ENCODE measurements at regions not wholly inside any gene's neighbourhood (a gene's known extent, or its start where the extent isn't known, plus 50 kb on each side); places are given as distances from the start of the nearest gene placed in this dataset.

DNA sequence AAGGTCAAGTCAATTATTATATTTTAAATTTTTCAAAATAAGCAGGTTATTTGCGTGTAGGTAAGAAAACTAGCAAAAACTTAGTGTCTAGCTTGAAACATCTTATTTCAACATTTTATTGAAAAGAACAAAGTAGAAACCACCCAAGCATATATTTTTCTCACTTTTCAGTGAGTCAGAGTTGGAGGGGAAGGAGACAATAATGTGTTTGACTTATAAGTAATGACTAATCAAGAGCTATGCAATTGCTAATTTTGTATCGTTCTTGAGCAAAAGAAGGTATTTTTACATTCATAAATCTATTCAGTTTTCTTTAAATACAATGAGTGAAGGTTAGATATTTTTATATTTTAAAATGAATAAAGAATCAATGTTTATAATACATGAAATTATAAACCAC is 54.4 kb upstream of the P2RY1 start:
- TF ChIP-seq, protein P1, sequence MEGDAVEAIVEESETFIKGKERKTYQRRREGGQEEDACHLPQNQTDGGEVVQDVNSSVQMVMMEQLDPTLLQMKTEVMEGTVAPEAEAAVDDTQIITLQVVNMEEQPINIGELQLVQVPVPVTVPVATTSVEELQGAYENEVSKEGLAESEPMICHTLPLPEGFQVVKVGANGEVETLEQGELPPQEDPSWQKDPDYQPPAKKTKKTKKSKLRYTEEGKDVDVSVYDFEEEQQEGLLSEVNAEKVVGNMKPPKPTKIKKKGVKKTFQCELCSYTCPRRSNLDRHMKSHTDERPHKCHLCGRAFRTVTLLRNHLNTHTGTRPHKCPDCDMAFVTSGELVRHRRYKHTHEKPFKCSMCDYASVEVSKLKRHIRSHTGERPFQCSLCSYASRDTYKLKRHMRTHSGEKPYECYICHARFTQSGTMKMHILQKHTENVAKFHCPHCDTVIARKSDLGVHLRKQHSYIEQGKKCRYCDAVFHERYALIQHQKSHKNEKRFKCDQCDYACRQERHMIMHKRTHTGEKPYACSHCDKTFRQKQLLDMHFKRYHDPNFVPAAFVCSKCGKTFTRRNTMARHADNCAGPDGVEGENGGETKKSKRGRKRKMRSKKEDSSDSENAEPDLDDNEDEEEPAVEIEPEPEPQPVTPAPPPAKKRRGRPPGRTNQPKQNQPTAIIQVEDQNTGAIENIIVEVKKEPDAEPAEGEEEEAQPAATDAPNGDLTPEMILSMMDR (IDR thresholded peaks at IDR 0.05) = no peak
- no peaks in the 10 kb centered on the region for H3K36me3 Mint-ChIP-seq (ENCODE audit: low read depth)
- DNase-seq = no peak
- peaks cover 29% of the 10 kb centered on the region for H3K9me3 Mint-ChIP-seq
- H3K27me3 Mint-ChIP-seq (ENCODE audit: insufficient read depth) = no peaks in the 10 kb centered on the region
- H3K4me3 Mint-ChIP-seq = no peak overlapping the region
- no peaks in the 10 kb centered on the region for H3K4me1 Mint-ChIP-seq (ENCODE audit: low read depth)
- no peak overlapping the region for H3K27ac Mint-ChIP-seq

- H3K4me1 Mint-ChIP-seq (ENCODE audit: low read depth) = no peaks in the 10 kb centered on the region
These were observed 49.9 kb upstream of the P2RY1 start for GRCh38 chr3:152785051-152785450.

More at GRCh38 chr3:152785051-152785450, 49.9 kb upstream of the P2RY1 start:
- H3K36me3 Mint-ChIP-seq (ENCODE audit: low read depth) = no peaks in the 10 kb centered on the region
- H3K4me3 Mint-ChIP-seq = no peak overlapping the region
- H3K27ac Mint-ChIP-seq = no peak overlapping the region
- peaks cover 22% of the 10 kb centered on the region for H3K9me3 Mint-ChIP-seq
- no peak for DNase-seq
- H3K27me3 Mint-ChIP-seq (ENCODE audit: insufficient read depth) = no peaks in the 10 kb centered on the region
- TF ChIP-seq, protein P1 (IDR thresholded peaks at IDR 0.05) = no peak

Data from HFFc6 (cell line).